IMR-90 (cell line): ENCODE measurements at regions not wholly inside any gene's neighbourhood (a gene's known extent, or its start where the extent isn't known, plus 50 kb on each side); places are given as distances from the start of the nearest gene placed in this dataset.

Source experiments
- ATAC-seq: fragments of 200-7000 bp; cut with Tn5 transposase; 2 replicates; pipeline ENCODE4 v1.9.1; 2020; ENCODE audit warnings: low read depth, mild to moderate bottlenecking, moderate library complexity
- BruUV-seq: library from RNA; stranded (reverse); fragments of 400-500 nt; replicated peaks from 2 replicates; lab custom pipeline; 2021; lab: Mats Ljungman, UMichigan
- CTCF ChIA-PET: fragments of 300-600 bp; formaldehyde crosslinking; extraction: SDS; loops from one replicate; lab custom pipeline; 2021; ENCODE audit warnings: antibody characterized with exemption; lab: Yijun Ruan, JAX
- POLR2A ChIA-PET: fragments of 300-600 bp; sonication (Branson Sonifier 250); formaldehyde crosslinking; loops from one replicate; lab custom pipeline; 2022; ENCODE audit warnings: antibody characterized with exemption; ENCODE audit not compliant: unreplicated experiment; lab: Charles Lee
- DNase-seq: peaks from one replicate; pipeline ENCODE4 v3.0.0; 2013
- H2AFZ ChIP-seq: replicated peaks from 2 replicates; pipeline ENCODE3; 2013; ENCODE audit warnings: low read length, mild to moderate bottlenecking; ENCODE audit not compliant: poor library complexity
- H2AK5ac ChIP-seq: 2 replicates; pipeline ENCODE4 v1.6.1; 2013; ENCODE audit warnings: low read depth, low read length, inconsistent platforms
- H2AK9ac ChIP-seq: replicated peaks from 2 replicates; pipeline ENCODE3; 2013; ENCODE audit warnings: mild to moderate bottlenecking, low read depth, low read length, moderate library complexity; ENCODE audit not compliant: poor library complexity
- H2BK120ac ChIP-seq: 2 replicates; pipeline ENCODE4 v1.6.1; 2013; ENCODE audit warnings: low read depth, low read length, inconsistent platforms
- H2BK15ac ChIP-seq: 3 replicates; pipeline ENCODE4 v1.6.1; 2013; ENCODE audit warnings: low read depth, low read length, inconsistent platforms
- H2BK20ac ChIP-seq: 2 replicates; pipeline ENCODE4 v1.6.1; 2013; ENCODE audit warnings: low read depth, mild to moderate bottlenecking, inconsistent platforms, low read length, moderate library complexity
- H2BK5ac ChIP-seq: 2 replicates; pipeline ENCODE4 v1.6.1; 2013; ENCODE audit warnings: mild to moderate bottlenecking, low read depth, low read length, inconsistent platforms; ENCODE audit not compliant: poor library complexity, severe bottlenecking
- H3K14ac ChIP-seq: replicated peaks from 2 replicates; pipeline ENCODE4 v1.6.1; 2013; ENCODE audit warnings: low read depth, low read length, inconsistent platforms
- H3K18ac ChIP-seq: 2 replicates; pipeline ENCODE4 v1.6.1; 2013; ENCODE audit warnings: low read depth, low read length, control low read depth
- H3K23ac ChIP-seq: 2 replicates; pipeline ENCODE4 v1.6.1; 2013; ENCODE audit warnings: low read depth, low read length, inconsistent platforms
- H3K27ac ChIP-seq: 2 replicates; pipeline ENCODE4 v1.5.1; 2013; ENCODE audit warnings: mild to moderate bottlenecking, control low read depth, low read length; ENCODE audit not compliant: insufficient read depth
- H3K27me3 ChIP-seq: 2 replicates; pipeline ENCODE4 v1.6.1; 2013; ENCODE audit warnings: low read length; ENCODE audit not compliant: control insufficient read depth, insufficient read depth
- H3K36me3 ChIP-seq: 2 replicates; pipeline ENCODE4 v1.6.1; 2013; ENCODE audit warnings: low read length, mixed read lengths; ENCODE audit not compliant: control insufficient read depth, insufficient read depth
- H3K4ac ChIP-seq: 2 replicates; pipeline ENCODE4 v1.6.1; 2013; ENCODE audit warnings: low read depth, low read length, inconsistent platforms
- H3K4me1 ChIP-seq: 2 replicates; pipeline ENCODE4 v1.6.1; 2013; ENCODE audit warnings: low read length, mixed read lengths; ENCODE audit not compliant: control insufficient read depth, insufficient read depth
- H3K4me2 ChIP-seq: 2 replicates; pipeline ENCODE4 v1.6.1; 2013; ENCODE audit warnings: low read depth, mild to moderate bottlenecking, control low read depth, low read length, moderate library complexity
- H3K4me3 ChIP-seq: 2 replicates; pipeline ENCODE4 v1.5.1; 2013; ENCODE audit warnings: low read depth, mild to moderate bottlenecking, control low read depth, low read length, moderate library complexity; ENCODE audit not compliant: insufficient read depth
- H3K56ac ChIP-seq: 2 replicates; pipeline ENCODE4 v1.6.1; 2013; ENCODE audit warnings: low read length, inconsistent platforms; ENCODE audit not compliant: insufficient read depth; ENCODE audit errors: extremely low read depth
- H3K79me1 ChIP-seq, 2 experiments: 2 replicates each; pipeline ENCODE4 v1.6.1; 2013; ENCODE audit warnings: low read length in 2 of 2, inconsistent platforms in 1 of 2, low read depth in 1 of 2
- H3K9ac ChIP-seq: 2 replicates; pipeline ENCODE4 v1.6.1; 2013; ENCODE audit warnings: low read depth, low read length, control low read depth
- H3K9me1 ChIP-seq: 2 replicates; pipeline ENCODE4 v1.6.1; 2013; ENCODE audit warnings: low read length, inconsistent platforms; ENCODE audit not compliant: insufficient read depth
- H3K9me3 ChIP-seq: 2 replicates; pipeline ENCODE4 v1.6.1; 2013; ENCODE audit warnings: low read length; ENCODE audit not compliant: control insufficient read depth, insufficient read depth
- H4K20me1 ChIP-seq: 2 replicates; pipeline ENCODE4 v1.6.1; 2013; ENCODE audit warnings: low read length, inconsistent platforms; ENCODE audit not compliant: insufficient read depth
- H4K5ac ChIP-seq: 2 replicates; pipeline ENCODE4 v1.6.1; 2013; ENCODE audit warnings: mild to moderate bottlenecking, low read depth, low read length, control low read depth
- H4K8ac ChIP-seq, 2 experiments: 2 replicates each; pipeline ENCODE4 v1.6.1; 2013; ENCODE audit warnings: low read depth in 2 of 2, low read length in 2 of 2, control low read depth in 1 of 2, inconsistent platforms in 1 of 2
- H4K91ac ChIP-seq: 2 replicates; pipeline ENCODE4 v1.6.1; 2013; ENCODE audit warnings: low read depth, low read length, inconsistent platforms; ENCODE audit not compliant: insufficient read depth
- BHLHE40 ChIP-seq: fragments of 150-350 bp; IDR thresholded peaks from 2 replicates; pipeline ENCODE4 v1.6.1; 2016; ENCODE audit warnings: mild to moderate bottlenecking, low read depth, low read length
- CEBPB ChIP-seq: IDR thresholded peaks from 2 replicates; pipeline ENCODE4 v1.6.1; 2012; ENCODE audit warnings: low read depth, low read length, improper control_type of control experiment
- CHD1 ChIP-seq: IDR thresholded peaks from 2 replicates; pipeline ENCODE4 v1.6.1; 2012; ENCODE audit warnings: low read depth, low read length, improper control_type of control experiment
- CTCF ChIP-seq: conservative IDR thresholded peaks from 2 replicates; pipeline ENCODE4 v1.5.1; 2012; ENCODE audit warnings: mild to moderate bottlenecking, low read depth, low read length, improper control_type of control experiment
- ELK1 ChIP-seq: fragments of 150-350 bp; IDR thresholded peaks from 2 replicates; pipeline ENCODE4 v1.6.1; 2016; ENCODE audit warnings: low read depth, mild to moderate bottlenecking, low read length, moderate library complexity, borderline replicate concordance
- FOS ChIP-seq: fragments of 150-350 bp; IDR thresholded peaks from 2 replicates; pipeline ENCODE4 v1.6.1; 2016; ENCODE audit warnings: low read depth, low read length
- MAFK ChIP-seq: IDR thresholded peaks from 2 replicates; pipeline ENCODE4 v1.6.1; 2012; ENCODE audit warnings: low read depth, low read length, improper control_type of control experiment
- MAZ ChIP-seq: IDR thresholded peaks from 2 replicates; pipeline ENCODE4 v1.6.1; 2012; ENCODE audit warnings: low read depth, mild to moderate bottlenecking, low read length, improper control_type of control experiment, moderate library complexity, borderline replicate concordance
- MXI1 ChIP-seq: IDR thresholded peaks from 2 replicates; pipeline ENCODE4 v1.6.1; 2012; ENCODE audit warnings: low read depth, mild to moderate bottlenecking, low read length, moderate library complexity, borderline replicate concordance
- POLR2A ChIP-seq: IDR thresholded peaks from 2 replicates; pipeline ENCODE4 v1.6.1; 2012; ENCODE audit warnings: mild to moderate bottlenecking, low read depth, low read length
- RAD21 ChIP-seq: IDR thresholded peaks from 2 replicates; pipeline ENCODE4 v1.6.1; 2012; ENCODE audit warnings: low read length, improper control_type of control experiment
- RCOR1 ChIP-seq: IDR thresholded peaks from 2 replicates; pipeline ENCODE4 v1.6.1; 2012; ENCODE audit warnings: mild to moderate bottlenecking, low read length, improper control_type of control experiment; ENCODE audit not compliant: insufficient replicate concordance
- SMC3 ChIP-seq: fragments of 150-350 bp; IDR thresholded peaks from 2 replicates; pipeline ENCODE4 v1.6.1; 2016; ENCODE audit warnings: low read depth, mild to moderate bottlenecking, antibody characterized with exemption, low read length, moderate library complexity
- WGBS, 2 experiments: methylation state at CpG; one replicate each; pipeline versions ENCODE4 v1.1.5 to v1.1.7; 2013; ENCODE audit warnings: missing lambda C conversion rate in 2 of 2; ENCODE audit not compliant: insufficient read length in 1 of 2; ENCODE audit errors: extremely low coverage in 2 of 2; 5-methylcytosine and 5-hydroxymethylcytosine counted together
- dilution Hi-C: fragments of 300-500 bp; cut with HindIII; formaldehyde crosslinking; loops from one replicate; pipeline ENCODE4 v1.14.3; 2018; ENCODE audit warnings: low sequenced_read_pairs; ENCODE audit not compliant: unreplicated experiment
- in situ Hi-C: fragments of 300-500 bp; cut with MboI; formaldehyde crosslinking; loops from 3 replicates; pipeline ENCODE4 v1.14.3; 2019; ENCODE audit warnings: low sequenced_read_pairs, inconsistent platforms, mixed read lengths
- intact Hi-C: fragments of 100-400 bp; cut with micrococcal nuclease; formaldehyde crosslinking; loops from 2 replicates; pipeline ENCODE4 v1.10.0; 2022
- TF ChIP-seq, protein P1 (sequence below): fragments of 150-350 bp; IDR thresholded peaks from 2 replicates; pipeline ENCODE4 v1.6.1; 2017; ENCODE audit warnings: mild to moderate bottlenecking, antibody characterized with exemption, low read length, low read depth

GRCh38 chr17:68768804-68769203, 167.6 kb upstream of the FAM20A start:
- Histone ChIP-seq H4K91ac (no peak overlapping the region), H4K8ac (no peak overlapping the region), H3K23ac (no peak overlapping the region), H3K79me1 (no peaks in the 10 kb centered on the region), H3K56ac (no peak overlapping the region), H3K4me3 (no peak overlapping the region), H3K9me1 (no peaks in the 10 kb centered on the region), H3K9me3 (no peaks in the 10 kb centered on the region), H2BK20ac (no peak overlapping the region), H3K4me1 (no peaks in the 10 kb centered on the region), H3K27me3 (no peaks in the 10 kb centered on the region), H2BK15ac (no peak overlapping the region), H3K9ac (no peak overlapping the region), H3K14ac (no peak overlapping the region), H3K4me2 (no peak overlapping the region), H4K5ac (no peak overlapping the region), H2AK5ac (no peak overlapping the region), H4K20me1 (no peaks in the 10 kb centered on the region), H2BK120ac (no peak overlapping the region), H2AFZ (no peak overlapping the region), H2AK9ac (no peak overlapping the region), H3K4ac (no peak overlapping the region), H3K18ac (no peak overlapping the region), H3K27ac (no peak overlapping the region), H3K36me3 (no peaks in the 10 kb centered on the region), H2BK5ac (no peak overlapping the region)
- no peak for ATAC-seq
- dilution Hi-C loops: no loop called here
- in situ Hi-C loops: loop anchor here (25.0 kb wide), 2 partner anchors 507 to 607 kb away; no protein-coding TSS in a partner anchor
- TF ChIP-seq BHLHE40 (no peak), FOS (no peak), RCOR1 (no peak), CEBPB (no peak), CHD1 (no peak), MXI1 (no peak), CTCF (no peak), POLR2A (no peak), SMC3 (no peak), ELK1 (no peak), MAFK (no peak), MAZ (no peak), RAD21 (no peak)
- TF ChIP-seq, protein P1, sequence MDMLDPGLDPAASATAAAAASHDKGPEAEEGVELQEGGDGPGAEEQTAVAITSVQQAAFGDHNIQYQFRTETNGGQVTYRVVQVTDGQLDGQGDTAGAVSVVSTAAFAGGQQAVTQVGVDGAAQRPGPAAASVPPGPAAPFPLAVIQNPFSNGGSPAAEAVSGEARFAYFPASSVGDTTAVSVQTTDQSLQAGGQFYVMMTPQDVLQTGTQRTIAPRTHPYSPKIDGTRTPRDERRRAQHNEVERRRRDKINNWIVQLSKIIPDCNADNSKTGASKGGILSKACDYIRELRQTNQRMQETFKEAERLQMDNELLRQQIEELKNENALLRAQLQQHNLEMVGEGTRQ: no peak
- intact Hi-C loops: loop anchor here (10.0 kb wide), 2 partner anchors 504 to 594 kb away; no protein-coding TSS in a partner anchor
- POLR2A ChIA-PET: no interaction called here
- BruUV-seq: no TSS peak
- 93% methylated on average over 2 of the region's 6 CpGs; no CpG with 5 or more reads in 1 of the 2 experiments for WGBS, 2 experiments
- CTCF ChIA-PET: no interaction called here
- no peak for DNase-seq
